ENCODE measurements at regions not wholly inside any gene's neighbourhood (a gene's known extent, or its start where the extent isn't known, plus 50 kb on each side); places are given as distances from the start of the nearest gene placed in this dataset.

- TF ChIP-seq POLR2A (IDR thresholded peaks at IDR 0.05; ENCODE audit: low read depth, low read length) (no peak), CTCF (IDR thresholded peaks at IDR 0.05; ENCODE audit: extremely low read depth in 1 of 2, insufficient read depth in 1 of 2, low read depth in 1 of 2, low read length in 2 of 2) (no peak), EZH2 (IDR thresholded peaks at IDR 0.05; ENCODE audit: borderline replicate concordance, low read depth, low read length, severe bottlenecking) (no peak), POLR2AphosphoS5 (IDR thresholded peaks at IDR 0.05; ENCODE audit: insufficient read depth, low read depth, low read length) (no peak)
Observed at GRCh38 chr10:91565226-91565625, 67.6 kb downstream of the PPP1R3C start.
